Right lobe of liver (tissue), 4 donors: ENCODE measurements at regions not wholly inside any gene's neighbourhood (a gene's known extent, or its start where the extent isn't known, plus 50 kb on each side); places are given as distances from the start of the nearest gene placed in this dataset.

Experiments
- CTCF ChIP-seq, 4 donors: fragments of 200-600 bp in 3 of 4; fragments of 450-650 bp in 1 of 4; IDR thresholded peaks; one replicate each; pipeline versions ENCODE4 v1.5.1 to v1.8.0; 2016 to 2022; ENCODE audit warnings: antibody characterized with exemption in 4 of 4, mild to moderate bottlenecking in 2 of 4
- POLR2A ChIP-seq: fragments of 450-650 bp; IDR thresholded peaks from one replicate; pipeline ENCODE4 v1.6.1; 2017; ENCODE audit warnings: antibody characterized with exemption, mild to moderate bottlenecking
- donor health status: DM: no; HTN: no; CAD: no.
- donor health status: DM: no; HTN: no; CAD: no.
- donor health status: DM: no; HTN: yes; CAD: no.

DNA sequence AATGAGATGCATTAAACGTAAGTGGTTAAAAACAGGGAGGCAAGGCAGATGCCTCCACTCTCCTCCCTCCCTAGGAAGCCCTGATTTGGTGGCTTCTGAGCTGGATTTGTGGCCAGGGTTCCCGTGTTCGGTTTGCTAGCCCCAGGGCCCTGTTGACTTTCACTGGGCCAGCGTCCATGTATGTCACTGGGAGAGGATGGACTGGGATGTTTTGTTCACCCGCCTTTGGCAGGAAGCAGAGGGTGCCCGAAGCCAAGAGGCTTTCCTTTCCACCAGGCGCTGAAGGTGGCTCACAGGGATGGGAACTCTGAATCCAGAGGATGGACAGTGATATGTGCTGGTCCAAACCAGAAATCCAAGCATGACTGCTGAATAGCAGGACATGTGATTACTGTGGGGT is 146.6 kb downstream of the CSNK2A3 start:
- TF ChIP-seq CTCF (IDR thresholded peaks at IDR 0.05) (no peak), POLR2A (no peak)
